ENCODE measurements at regions not wholly inside any gene's neighbourhood (a gene's known extent, or its start where the extent isn't known, plus 50 kb on each side); places are given as distances from the start of the nearest gene placed in this dataset.
A peak's percentile ranks its signal among the peaks of the same experiment; 100 is the strongest.

GRCh38 chr2:12543978-12544558 lies 172.7 kb upstream of the TRIB2 start:
- Mint-ChIP-seq H3K4me1 (peaks cover 29% of the 10 kb centered on the region), H3K9me3 (ENCODE audit: insufficient read depth) (no peaks in the 10 kb centered on the region), H3K27ac (peak overlapping the region; percentile 84), H3K4me3 (peak overlapping the region; percentile 65), H3K27me3 (peaks cover 4% of the 10 kb centered on the region)
- H4K20me1 ChIP-seq (ENCODE audit: control insufficient read depth, insufficient read depth, low read length, poor library complexity, severe bottlenecking): no peaks in the 10 kb centered on the region
- H3K4me3 ChIP-seq (ENCODE audit: control extremely low read depth in 1 of 5, extremely low read depth in 1 of 5, insufficient read depth in 1 of 5, low read depth in 2 of 5, low read length in 4 of 5): peak overlapping the region in 1 of 5 experiments; percentile 4
- H3K9me3 ChIP-seq (ENCODE audit: control extremely low read depth in 1 of 3, control insufficient read depth in 2 of 3, insufficient read depth in 1 of 3, low read length in 2 of 3): no peaks in the 10 kb centered on the region
- DNase-seq (peak; percentile 35), ATAC-seq (ENCODE audit: low read depth) (peak; percentile 72)
- H2AFZ ChIP-seq (ENCODE audit: insufficient read depth, low read depth, low read length, poor library complexity, severe bottlenecking): peak overlapping the region; percentile 8
- no peaks in the 10 kb centered on the region for H3K36me3 ChIP-seq (replicated peaks in 1 of 2; ENCODE audit: control extremely low read depth in 1 of 2, control insufficient read depth in 1 of 2, extremely low read depth in 1 of 2, insufficient read depth in 2 of 2, low read length in 1 of 2)
- H3K9ac ChIP-seq (ENCODE audit: low read length): peak overlapping the region; percentile 1
- H3K79me2 ChIP-seq (ENCODE audit: control insufficient read depth, insufficient read depth, low read length): no peaks in the 10 kb centered on the region
- H3K27me3 ChIP-seq (replicated peaks in 1 of 4; ENCODE audit: control extremely low read depth in 1 of 4, control insufficient read depth in 3 of 4, insufficient read depth in 4 of 4, low read length in 3 of 4): no peaks in the 10 kb centered on the region
- TF ChIP-seq CTCF (IDR thresholded peaks at IDR 0.05): no peak
- TF ChIP-seq EZH2 (IDR thresholded peaks at IDR 0.05; ENCODE audit: borderline replicate concordance, insufficient read depth, low read depth, low read length, poor library complexity, severe bottlenecking): no peak
- ChIA-PET CTCF (interaction anchor here (1.1 kb wide), 1 partner anchor 11 kb away, joined by 3 read pairs; no protein-coding TSS in a partner anchor), POLR2A (no interaction called here)
- peak overlapping the region; percentile 41 for H3K4me2 ChIP-seq (replicated peaks; ENCODE audit: low read depth, low read length, poor library complexity, severe bottlenecking)
- H3K4me1 ChIP-seq (ENCODE audit: control insufficient read depth in 2 of 2, insufficient read depth in 2 of 2, low read length in 2 of 2): peaks cover 16 to 18% of the 10 kb centered on the region in 2 donors
- WGBS (ENCODE audit: insufficient coverage): 88% methylated on average over 2 of the region's 7 CpGs
- H3K27ac ChIP-seq (ENCODE audit: low read length in 2 of 2): peak overlapping the region in 1 of 2 donors; percentile 36
- intact Hi-C loops (cut with micrococcal nuclease): loop anchor here (5.0 kb wide), 1 partner anchor 42 kb away; no protein-coding TSS in a partner anchor

- no peaks in the 10 kb centered on the region for H3K9me3 ChIP-seq (ENCODE audit: control extremely low read depth in 1 of 3, control insufficient read depth in 2 of 3, insufficient read depth in 1 of 3, low read length in 2 of 3)
- peaks cover 19 to 21% of the 10 kb centered on the region in 2 donors for H3K4me1 ChIP-seq (ENCODE audit: control insufficient read depth in 2 of 2, insufficient read depth in 2 of 2, low read length in 2 of 2)
- ChIA-PET POLR2A (no interaction called here), CTCF (interaction anchor here (0.7 to 1.2 kb wide), 2 partner anchors 9 to 151 kb away, joined by 3 to 4 read pairs; no protein-coding TSS in a partner anchor)
- H2AFZ ChIP-seq (ENCODE audit: insufficient read depth, low read depth, low read length, poor library complexity, severe bottlenecking): no peak overlapping the region
- H3K27ac ChIP-seq (ENCODE audit: low read length in 2 of 2): no peak overlapping the region
- TF ChIP-seq EZH2 (IDR thresholded peaks at IDR 0.05; ENCODE audit: borderline replicate concordance, insufficient read depth, low read depth, low read length, poor library complexity, severe bottlenecking) (no peak), CTCF (IDR thresholded peaks at IDR 0.05) (no peak)
- Mint-ChIP-seq H3K27ac (no peak overlapping the region), H3K27me3 (peaks cover 4% of the 10 kb centered on the region), H3K4me1 (peaks cover 36% of the 10 kb centered on the region), H3K9me3 (ENCODE audit: insufficient read depth) (no peaks in the 10 kb centered on the region), H3K4me3 (no peak overlapping the region)
- no peak for DNase-seq
- no peak overlapping the region for H3K9ac ChIP-seq (ENCODE audit: low read length)
- no peak for ATAC-seq (ENCODE audit: low read depth)
- no peaks in the 10 kb centered on the region for H3K79me2 ChIP-seq (ENCODE audit: control insufficient read depth, insufficient read depth, low read length)
- H3K36me3 ChIP-seq (replicated peaks in 1 of 2; ENCODE audit: control extremely low read depth in 1 of 2, control insufficient read depth in 1 of 2, extremely low read depth in 1 of 2, insufficient read depth in 2 of 2, low read length in 1 of 2): no peaks in the 10 kb centered on the region
- no peak overlapping the region for H3K4me2 ChIP-seq (replicated peaks; ENCODE audit: low read depth, low read length, poor library complexity, severe bottlenecking)
- H3K27me3 ChIP-seq (replicated peaks in 1 of 4; ENCODE audit: control extremely low read depth in 1 of 4, control insufficient read depth in 3 of 4, insufficient read depth in 4 of 4, low read length in 3 of 4): no peaks in the 10 kb centered on the region
- intact Hi-C loops (cut with micrococcal nuclease): no loop called here
- no peak overlapping the region for H3K4me3 ChIP-seq (ENCODE audit: control extremely low read depth in 1 of 5, extremely low read depth in 1 of 5, insufficient read depth in 1 of 5, low read depth in 2 of 5, low read length in 4 of 5)
- H4K20me1 ChIP-seq (ENCODE audit: control insufficient read depth, insufficient read depth, low read length, poor library complexity, severe bottlenecking): no peaks in the 10 kb centered on the region
- WGBS (ENCODE audit: insufficient coverage): 100% methylated on average over 2 of the region's 2 CpGs
Measured at GRCh38 chr2:12547566-12548170, 169.1 kb upstream of the TRIB2 start.

Data from B cell (primary cell).